ENCODE measurements at regions not wholly inside any gene's neighbourhood (a gene's known extent, or its start where the extent isn't known, plus 50 kb on each side); places are given as distances from the start of the nearest gene placed in this dataset.

DNA sequence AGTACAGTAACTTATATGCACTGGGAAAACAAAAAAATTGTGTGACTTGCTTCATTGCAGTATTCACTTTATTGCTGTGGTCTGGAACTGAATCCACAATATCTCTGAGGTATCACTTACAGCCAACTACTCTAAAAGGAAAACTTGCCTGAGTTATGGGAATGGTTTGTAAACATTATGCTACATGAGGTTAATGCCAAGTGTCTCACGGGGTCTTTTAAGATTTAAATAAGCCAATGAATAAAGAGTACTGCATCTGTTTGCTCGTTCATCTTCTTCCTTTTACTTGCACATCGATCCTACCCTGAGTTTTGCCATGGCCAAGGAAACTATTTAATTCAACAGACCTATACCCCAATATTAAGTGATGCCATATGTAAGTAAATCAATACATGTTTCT, 72.0 kb upstream of the API5 start:
- no peak for TF ChIP-seq POLR2AphosphoS5 (IDR thresholded peaks at IDR 0.05; ENCODE audit: low read depth, low read length)
- TF ChIP-seq POLR2A (IDR thresholded peaks at IDR 0.05; ENCODE audit: low read depth, low read length), result no peak

Measured in GM12891 (cell line).